K562 (cell line): ENCODE measurements at regions not wholly inside any gene's neighbourhood (a gene's known extent, or its start where the extent isn't known, plus 50 kb on each side); places are given as distances from the start of the nearest gene placed in this dataset.

ENCODE experiments used
- ARHGAP35 ChIP-seq: fragments of 450-650 bp; IDR thresholded peaks from 2 replicates; pipeline ENCODE4 v1.6.1; 2018; ENCODE audit not compliant: partially characterized antibody
- CBFA2T2 ChIP-seq: fragments of 450-650 bp; conservative IDR thresholded peaks from 2 replicates; pipeline ENCODE4 v1.6.1; 2017; ENCODE audit warnings: mild to moderate bottlenecking
- CC2D1A ChIP-seq: fragments of 450-650 bp; IDR thresholded peaks from 2 replicates; pipeline ENCODE4 v1.6.1; 2017; ENCODE audit warnings: mild to moderate bottlenecking
- CEBPB ChIP-seq: fragments of 450-650 bp; IDR thresholded peaks from 2 replicates; pipeline ENCODE4 v1.6.1; 2016; ENCODE audit warnings: missing genetic modification characterization, missing compliant biosample characterization
- CTBP1 ChIP-seq: fragments of 450-650 bp; IDR thresholded peaks from 2 replicates; pipeline ENCODE4 v1.6.1; 2016; ENCODE audit warnings: borderline replicate concordance
- FOXJ2 ChIP-seq: fragments of 200-800 bp; sonication (Bioruptor generic); IDR thresholded peaks from 2 replicates; pipeline ENCODE4 v1.6.1; 2016; ENCODE audit warnings: missing genetic modification characterization, missing compliant biosample characterization
- GABPB1 ChIP-seq: sonication (generic); formaldehyde crosslinking; IDR thresholded peaks from 2 replicates; pipeline ENCODE4 v1.8.0; 2022; ENCODE audit warnings: mild to moderate bottlenecking, missing genetic modification reagents
- HDAC3 ChIP-seq: fragments of 450-650 bp; IDR thresholded peaks from 2 replicates; pipeline ENCODE4 v1.6.1; 2018; ENCODE audit warnings: borderline replicate concordance, mild to moderate bottlenecking, moderate library complexity; ENCODE audit not compliant: partially characterized antibody
- HIVEP1 ChIP-seq: fragments of 250-450 bp; sonication (Bioruptor Pico); IDR thresholded peaks from 2 replicates; pipeline ENCODE4 v1.4.0; 2020; ENCODE audit warnings: mild to moderate bottlenecking
- MAFF ChIP-seq: IDR thresholded peaks from 2 replicates; pipeline ENCODE4 v1.6.1; 2012; ENCODE audit warnings: low read length, improper control_type of control experiment
- MBD2 ChIP-seq: sonication (generic); IDR thresholded peaks from 2 replicates; pipeline ENCODE4 v1.6.1; 2016; ENCODE audit warnings: low read depth, borderline replicate concordance
- MYNN ChIP-seq, 2 experiments: sonication (generic); formaldehyde crosslinking in 1 of 2; IDR thresholded peaks; 2 replicates each; pipeline versions ENCODE4 v1.5.0 to v1.6.1; 2016 to 2020; ENCODE audit warnings: antibody characterized with exemption in 1 of 2, missing genetic modification reagents in 1 of 2
- NEUROD1 ChIP-seq: fragments of 150-350 bp; IDR thresholded peaks from 2 replicates; pipeline ENCODE4 v1.6.1; 2014; ENCODE audit warnings: borderline replicate concordance, low read length, low read depth; ENCODE audit not compliant: partially characterized antibody
- POLR2G ChIP-seq: fragments of 200-400 bp; formaldehyde crosslinking; IDR thresholded peaks from 2 replicates; pipeline ENCODE4 v1.6.1; 2017; ENCODE audit warnings: low read depth, mild to moderate bottlenecking, antibody characterized with exemption, low read length, moderate library complexity
- TAF7 ChIP-seq: fragments of 450-650 bp; IDR thresholded peaks from 2 replicates; pipeline ENCODE4 v1.6.1; 2016; ENCODE audit warnings: missing genetic modification characterization, missing compliant biosample characterization
- TAF9B ChIP-seq: fragments of 450-650 bp; IDR thresholded peaks from 2 replicates; pipeline ENCODE4 v1.6.1; 2018; ENCODE audit warnings: mild to moderate bottlenecking; ENCODE audit not compliant: partially characterized antibody
- ZFP1 ChIP-seq: fragments of 450-650 bp; formaldehyde crosslinking; IDR thresholded peaks from 2 replicates; pipeline ENCODE4 v1.4.0; 2020; ENCODE audit warnings: mild to moderate bottlenecking, mixed read lengths
- ZFX ChIP-seq: sonication (generic); formaldehyde crosslinking; IDR thresholded peaks from 2 replicates; pipeline ENCODE4 v1.8.0; 2022; ENCODE audit warnings: mild to moderate bottlenecking, missing genetic modification reagents, moderate library complexity
- ZNF76 ChIP-seq: fragments of 250-450 bp; sonication (Bioruptor Pico); IDR thresholded peaks from 2 replicates; pipeline ENCODE4 v1.4.0; 2020; ENCODE audit warnings: mild to moderate bottlenecking, moderate library complexity, borderline replicate concordance
- ZNF764 ChIP-seq: fragments of 250-450 bp; sonication (Bioruptor Pico); IDR thresholded peaks from 2 replicates; pipeline ENCODE4 v1.4.0; 2020; ENCODE audit warnings: low read depth, mild to moderate bottlenecking, moderate library complexity
- TF ChIP-seq, protein P1 (sequence below): fragments of 150-350 bp; conservative IDR thresholded peaks from 2 replicates; pipeline ENCODE4 v1.6.1; 2014; ENCODE audit warnings: low read length
- TF ChIP-seq, protein P2 (sequence below): fragments of 250-450 bp; sonication (Bioruptor Pico); IDR thresholded peaks from 2 replicates; pipeline ENCODE4 v1.8.0; 2022; ENCODE audit warnings: inconsistent platforms, mild to moderate bottlenecking, moderate library complexity, borderline replicate concordance
- TF ChIP-seq, protein P3 (sequence below): sonication (generic); formaldehyde crosslinking; IDR thresholded peaks from 2 replicates; pipeline ENCODE4 v1.8.1; 2023; ENCODE audit warnings: mild to moderate bottlenecking, missing genetic modification reagents

- TF ChIP-seq MAFF (peak; percentile 74), CC2D1A (peak; percentile 95), POLR2G (peak; percentile 47; the same call in 1 of the 2 replicates), TAF7 (tag) (peak; percentile 56), TAF9B (peak; percentile 87), CTBP1 (peak; percentile 32; the same call in 1 of the 2 replicates), ARHGAP35 (peak; percentile 94), CEBPB (tag) (no peak), ZNF76 (CRISPR knock-in tag) (no peak), ZFX (CRISPR knock-in tag) (peak; percentile 23; the same call in 1 of the 2 replicates), NEUROD1 (peak; percentile 29), CBFA2T2 (no peak), HIVEP1 (CRISPR knock-in tag) (no peak), MBD2 (peak; percentile 49; the same call in 1 of the 2 replicates), FOXJ2 (tag) (no peak), ZFP1 (CRISPR knock-in tag) (no peak), MYNN (IDR thresholded peaks at IDR 0.05) (no peak), MYNN (CRISPR knock-in tag; IDR thresholded peaks at IDR 0.05) (no peak), HDAC3 (peak; percentile 68), GABPB1 (no peak), ZNF764 (CRISPR knock-in tag) (no peak)
- TF ChIP-seq, protein P1, sequence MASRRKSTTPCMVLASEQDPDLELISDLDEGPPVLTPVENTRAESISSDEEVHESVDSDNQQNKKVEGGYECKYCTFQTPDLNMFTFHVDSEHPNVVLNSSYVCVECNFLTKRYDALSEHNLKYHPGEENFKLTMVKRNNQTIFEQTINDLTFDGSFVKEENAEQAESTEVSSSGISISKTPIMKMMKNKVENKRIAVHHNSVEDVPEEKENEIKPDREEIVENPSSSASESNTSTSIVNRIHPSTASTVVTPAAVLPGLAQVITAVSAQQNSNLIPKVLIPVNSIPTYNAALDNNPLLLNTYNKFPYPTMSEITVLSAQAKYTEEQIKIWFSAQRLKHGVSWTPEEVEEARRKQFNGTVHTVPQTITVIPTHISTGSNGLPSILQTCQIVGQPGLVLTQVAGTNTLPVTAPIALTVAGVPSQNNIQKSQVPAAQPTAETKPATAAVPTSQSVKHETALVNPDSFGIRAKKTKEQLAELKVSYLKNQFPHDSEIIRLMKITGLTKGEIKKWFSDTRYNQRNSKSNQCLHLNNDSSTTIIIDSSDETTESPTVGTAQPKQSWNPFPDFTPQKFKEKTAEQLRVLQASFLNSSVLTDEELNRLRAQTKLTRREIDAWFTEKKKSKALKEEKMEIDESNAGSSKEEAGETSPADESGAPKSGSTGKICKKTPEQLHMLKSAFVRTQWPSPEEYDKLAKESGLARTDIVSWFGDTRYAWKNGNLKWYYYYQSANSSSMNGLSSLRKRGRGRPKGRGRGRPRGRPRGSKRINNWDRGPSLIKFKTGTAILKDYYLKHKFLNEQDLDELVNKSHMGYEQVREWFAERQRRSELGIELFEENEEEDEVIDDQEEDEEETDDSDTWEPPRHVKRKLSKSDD = peak; percentile 96
- TF ChIP-seq, protein P2, sequence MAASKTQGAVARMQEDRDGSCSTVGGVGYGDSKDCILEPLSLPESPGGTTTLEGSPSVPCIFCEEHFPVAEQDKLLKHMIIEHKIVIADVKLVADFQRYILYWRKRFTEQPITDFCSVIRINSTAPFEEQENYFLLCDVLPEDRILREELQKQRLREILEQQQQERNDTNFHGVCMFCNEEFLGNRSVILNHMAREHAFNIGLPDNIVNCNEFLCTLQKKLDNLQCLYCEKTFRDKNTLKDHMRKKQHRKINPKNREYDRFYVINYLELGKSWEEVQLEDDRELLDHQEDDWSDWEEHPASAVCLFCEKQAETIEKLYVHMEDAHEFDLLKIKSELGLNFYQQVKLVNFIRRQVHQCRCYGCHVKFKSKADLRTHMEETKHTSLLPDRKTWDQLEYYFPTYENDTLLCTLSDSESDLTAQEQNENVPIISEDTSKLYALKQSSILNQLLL (CRISPR knock-in tag) = no peak
- TF ChIP-seq, protein P3, sequence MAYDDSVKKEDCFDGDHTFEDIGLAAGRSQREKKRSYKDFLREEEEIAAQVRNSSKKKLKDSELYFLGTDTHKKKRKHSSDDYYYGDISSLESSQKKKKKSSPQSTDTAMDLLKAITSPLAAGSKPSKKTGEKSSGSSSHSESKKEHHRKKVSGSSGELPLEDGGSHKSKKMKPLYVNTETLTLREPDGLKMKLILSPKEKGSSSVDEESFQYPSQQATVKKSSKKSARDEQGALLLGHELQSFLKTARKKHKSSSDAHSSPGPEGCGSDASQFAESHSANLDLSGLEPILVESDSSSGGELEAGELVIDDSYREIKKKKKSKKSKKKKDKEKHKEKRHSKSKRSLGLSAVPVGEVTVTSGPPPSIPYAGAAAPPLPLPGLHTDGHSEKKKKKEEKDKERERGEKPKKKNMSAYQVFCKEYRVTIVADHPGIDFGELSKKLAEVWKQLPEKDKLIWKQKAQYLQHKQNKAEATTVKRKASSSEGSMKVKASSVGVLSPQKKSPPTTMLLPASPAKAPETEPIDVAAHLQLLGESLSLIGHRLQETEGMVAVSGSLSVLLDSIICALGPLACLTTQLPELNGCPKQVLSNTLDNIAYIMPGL (CRISPR knock-in tag) = no peak
Observed at GRCh38 chr6:147660334-147661311, 152.1 kb downstream of the SAMD5 start (continued).
